Hepatic stellate cell (primary cell): ENCODE measurements at regions not wholly inside any gene's neighbourhood (a gene's known extent, or its start where the extent isn't known, plus 50 kb on each side); places are given as distances from the start of the nearest gene placed in this dataset.
A peak's percentile ranks its signal among the peaks of the same experiment; 100 is the strongest.
"Not testable (repeated sequence)": the region's sequence is repeated elsewhere in the genome, so short reads cannot be mapped to it uniquely, and the experiment has no call there.

Source experiments
- DNase-seq: peaks from one replicate; pipeline ENCODE4 v3.0.0; 2011; ENCODE audit warnings: low spot score

- no peak for DNase-seq
These were observed 213.3 kb upstream of the MMADHC start for GRCh38 chr2:149800624-149801542.

- DNase-seq: no peak
These were observed 211.6 kb upstream of the MMADHC start for GRCh38 chr2:149799013-149799705.

DNA sequence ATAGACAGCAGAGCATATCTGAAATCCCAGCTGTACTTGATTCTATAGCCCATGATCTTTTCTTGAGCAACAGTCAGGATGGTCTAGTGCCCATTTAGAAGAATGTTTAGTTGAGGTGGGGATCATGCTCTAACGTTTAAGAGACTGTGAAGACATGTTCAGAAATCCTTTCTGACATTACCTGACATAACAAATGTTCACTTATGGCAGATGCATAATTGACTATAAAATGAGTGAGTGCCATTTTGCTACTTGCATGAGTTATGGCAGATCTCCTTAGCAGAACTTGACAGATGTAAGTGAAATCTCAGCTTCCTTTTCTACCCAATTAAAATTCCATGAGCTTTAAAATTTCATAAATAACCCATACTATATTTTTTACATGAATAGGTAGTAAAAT lies 209.5 kb upstream of the MMADHC start:
- DNase-seq: no peak

DNA sequence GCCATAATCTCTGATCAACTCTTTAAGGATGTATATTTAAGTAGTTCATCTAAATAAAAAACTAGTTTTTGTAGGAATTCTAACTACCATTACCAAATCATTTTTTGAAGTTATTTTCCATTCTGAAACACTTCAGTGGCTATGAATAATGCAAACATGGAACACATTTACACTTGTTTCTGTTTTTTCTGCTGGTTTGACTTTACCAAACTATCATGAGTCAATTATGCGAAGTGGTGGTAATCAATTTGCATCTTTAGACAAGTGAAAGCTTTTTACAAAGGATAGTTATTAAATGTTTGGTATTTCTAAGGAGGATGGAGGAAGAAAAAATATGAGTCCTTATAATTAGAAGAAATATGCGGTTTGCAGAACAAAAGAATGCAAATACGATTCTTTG lies 202.0 kb upstream of the MMADHC start:
- no peak for DNase-seq

- no peak for DNase-seq
These were observed 199.6 kb upstream of the MMADHC start for GRCh38 chr2:149787206-149787605.

- no peak for DNase-seq
These were observed 195.7 kb upstream of the MMADHC start for GRCh38 chr2:149783284-149783683.

DNA sequence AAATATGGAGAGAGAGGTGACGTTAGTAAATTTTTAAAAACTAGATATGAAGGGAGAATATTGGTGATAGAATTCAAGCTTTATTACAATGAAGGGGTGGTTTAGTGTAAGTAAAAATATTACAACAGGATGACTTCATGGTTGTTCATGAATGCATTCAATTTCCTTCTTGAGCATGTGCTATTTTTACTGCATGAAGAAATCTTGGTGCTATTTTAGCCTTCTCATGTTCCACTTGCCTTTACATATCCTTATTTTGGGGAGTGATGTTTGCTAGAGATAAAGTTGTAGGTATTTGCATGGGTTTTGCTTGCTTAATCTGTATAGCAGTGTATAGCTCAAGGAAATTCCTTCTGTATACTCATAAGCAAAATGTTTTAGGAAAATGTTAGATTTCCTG lies 195.0 kb upstream of the MMADHC start:
- DNase-seq: no peak

GRCh38 chr2:149781263-149781808 lies 193.8 kb upstream of the MMADHC start:
- DNase-seq: no peak

DNA sequence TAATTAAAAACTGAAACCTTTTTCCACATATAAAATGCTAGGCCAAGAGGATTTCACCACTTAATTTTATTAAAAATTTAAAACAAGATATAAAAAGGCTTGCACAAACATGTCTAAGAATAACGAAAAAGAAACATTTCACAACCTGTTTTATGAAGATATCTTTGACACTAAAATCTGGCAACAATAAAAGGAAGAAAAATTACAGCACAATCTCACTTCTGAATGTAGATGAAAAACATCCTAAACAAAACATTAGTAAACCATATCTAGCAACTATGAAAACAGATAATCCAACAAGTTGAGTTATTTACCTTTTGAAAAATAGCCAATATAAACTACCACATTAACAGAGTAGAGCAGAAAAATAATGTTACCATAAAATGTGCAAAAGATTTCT lies 185.4 kb upstream of the MMADHC start:
- DNase-seq: no peak

- DNase-seq: no peak
These were observed 180.8 kb upstream of the MMADHC start for GRCh38 chr2:149768320-149768799.

DNA sequence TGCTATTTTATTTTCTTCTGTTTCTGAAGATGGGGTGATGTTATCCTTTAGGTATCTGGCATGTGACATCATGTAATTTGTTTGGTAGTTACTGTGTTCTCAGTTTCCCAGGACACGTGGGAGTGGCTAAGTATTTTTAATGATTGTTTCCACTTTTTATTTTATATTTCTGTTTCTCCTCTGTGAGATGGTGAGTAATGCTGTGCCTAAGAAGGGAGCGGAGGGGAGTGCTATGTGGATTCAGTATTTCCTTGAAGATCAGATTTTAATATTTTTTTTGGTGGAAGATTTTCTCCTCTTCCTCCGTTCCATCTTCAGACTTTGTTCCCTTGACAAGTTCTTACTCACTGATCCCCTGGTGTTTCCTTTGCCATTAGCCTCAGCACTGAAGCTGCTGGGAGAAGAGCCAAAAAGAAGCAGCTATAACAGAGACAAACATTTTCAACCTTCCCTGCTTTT lies 180.0 kb upstream of the MMADHC start:
- DNase-seq: peak; percentile 17

DNA sequence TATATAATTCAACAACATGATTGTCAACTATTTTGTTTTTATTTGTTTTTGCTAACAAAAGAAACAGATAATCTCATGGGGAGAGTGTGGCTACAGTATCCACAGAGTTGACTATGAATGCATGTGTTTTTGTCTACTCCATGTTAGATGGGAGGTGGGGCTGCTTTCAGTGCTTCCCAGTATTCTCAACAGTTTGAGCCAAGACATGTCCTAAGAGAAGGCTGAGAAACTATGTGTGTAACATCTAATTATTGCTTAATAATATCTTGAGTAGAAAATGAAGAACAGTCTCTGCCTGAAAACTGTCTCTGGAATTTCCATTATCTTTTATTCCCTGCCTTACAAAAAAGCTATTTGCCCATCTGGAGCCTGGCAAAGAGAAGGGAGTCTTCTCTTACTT lies 178.8 kb upstream of the MMADHC start:
- no peak for DNase-seq

- DNase-seq: no peak
These were observed 178.1 kb upstream of the MMADHC start for GRCh38 chr2:149765636-149766035.

- DNase-seq: no peak
These were observed 177.4 kb upstream of the MMADHC start for GRCh38 chr2:149765003-149765402.

DNA sequence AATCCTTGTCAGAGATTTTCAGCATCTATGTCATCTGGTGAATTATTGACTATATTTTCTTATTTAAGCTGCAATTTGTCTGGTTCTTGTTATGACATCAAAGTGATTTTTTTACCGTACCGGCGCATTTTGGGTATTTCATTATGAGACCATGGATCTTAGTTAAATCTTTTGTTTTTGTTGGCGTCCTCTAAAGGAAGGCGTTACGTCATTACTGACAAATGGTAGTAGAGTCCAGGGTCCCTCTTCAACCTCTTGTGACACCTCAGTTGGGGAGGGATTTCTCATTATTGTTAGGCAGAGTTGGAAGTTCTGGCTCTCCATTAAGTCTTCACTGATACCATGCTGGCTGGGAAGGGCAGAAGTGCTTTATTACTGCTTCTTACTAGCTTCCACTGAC lies 175.8 kb upstream of the MMADHC start:
- no peak for DNase-seq

GRCh38 chr2:149761611-149762010 lies 174.0 kb upstream of the MMADHC start:
- no peak for DNase-seq

DNA sequence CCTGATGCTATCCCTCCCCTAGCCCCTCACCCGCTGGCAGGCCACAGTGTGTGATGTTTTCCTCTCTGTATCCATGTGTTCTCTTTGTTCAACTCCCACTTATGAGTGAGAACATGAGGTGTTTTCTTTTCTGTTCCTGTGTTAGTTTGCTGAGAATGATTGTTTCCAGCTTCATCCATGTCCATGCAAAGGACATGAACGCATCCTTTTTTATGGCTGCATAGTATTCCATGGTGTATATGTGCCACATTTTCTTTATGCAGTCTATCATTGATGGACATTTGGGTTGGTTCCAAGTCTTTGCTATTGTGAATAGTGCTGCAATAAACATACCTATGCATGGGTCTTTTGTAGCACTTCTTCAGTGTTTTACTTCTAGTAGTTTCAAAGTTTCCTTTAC lies 171.8 kb upstream of the MMADHC start:
- DNase-seq: not testable (repeated sequence)

- not testable (repeated sequence) for DNase-seq
These were observed 167.1 kb upstream of the MMADHC start for GRCh38 chr2:149754722-149755121.

- DNase-seq: no peak
These were observed 159.9 kb upstream of the MMADHC start for GRCh38 chr2:149747456-149747855.

- no peak for DNase-seq
These were observed 158.0 kb upstream of the MMADHC start for GRCh38 chr2:149745396-149746230.

DNA sequence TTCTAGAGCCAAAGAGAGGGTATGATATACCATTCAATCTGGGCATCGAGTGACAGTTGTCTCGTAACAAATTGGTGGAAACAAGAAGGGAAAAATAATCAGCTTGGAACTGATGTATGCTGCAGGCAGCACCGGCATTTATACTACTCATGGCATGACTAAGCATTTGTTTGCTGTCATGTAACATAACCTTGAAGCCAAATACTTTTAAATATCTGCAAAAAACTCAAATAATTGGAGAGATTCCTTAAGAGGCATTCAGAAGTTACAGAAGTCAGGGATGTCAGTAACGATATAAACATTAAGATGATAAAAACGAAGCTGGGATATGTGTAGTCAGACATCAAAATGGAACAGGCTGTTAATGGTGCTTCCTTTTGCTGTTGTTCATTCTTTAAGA lies 157.3 kb upstream of the MMADHC start:
- no peak for DNase-seq
